ENCODE measurements at regions not wholly inside any gene's neighbourhood (a gene's known extent, or its start where the extent isn't known, plus 50 kb on each side); places are given as distances from the start of the nearest gene placed in this dataset.

DNA sequence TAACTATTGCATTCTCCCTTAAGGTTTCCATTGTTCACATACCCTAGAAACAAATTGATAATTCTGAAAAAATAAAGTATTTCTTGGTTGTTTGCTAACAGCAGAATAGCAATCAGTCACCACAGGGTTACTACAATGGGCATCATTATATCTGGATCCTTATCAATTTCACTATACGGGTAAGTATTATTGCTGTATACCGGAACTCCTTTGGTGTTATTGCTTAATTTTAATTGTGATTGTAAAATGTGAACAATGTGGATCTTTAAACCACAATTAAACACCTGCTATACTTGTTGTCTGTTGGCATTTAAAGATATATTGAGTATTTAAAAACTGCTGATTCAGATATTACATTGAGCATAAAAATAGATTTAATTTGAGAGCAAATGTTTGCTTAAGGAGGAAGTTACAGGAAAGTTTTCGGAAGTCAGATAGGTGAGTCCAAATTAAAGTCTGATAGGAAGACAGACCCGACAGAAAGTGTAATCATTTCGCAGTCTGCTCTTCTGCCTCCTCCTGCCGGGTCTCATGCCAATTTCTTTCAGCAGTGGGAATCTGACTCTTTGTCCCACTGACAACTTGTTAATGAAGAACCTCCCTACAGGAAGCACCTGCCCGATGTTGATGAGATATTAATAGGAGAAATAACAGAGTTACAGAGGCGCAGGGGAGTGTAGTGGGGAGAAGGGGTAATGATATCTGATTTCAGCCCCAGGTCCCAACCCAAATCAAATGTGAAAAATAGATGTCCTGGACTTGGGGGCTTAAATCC, 169.7 kb upstream of the TBC1D5 start:
- Histone ChIP-seq H3K27me3 (replicated peaks in 2 of 5; ENCODE audit: control insufficient read depth in 4 of 5, insufficient read depth in 5 of 5, low read length in 4 of 5) (no peaks in the 10 kb centered on the region), H3K9me3 (ENCODE audit: control extremely low read depth in 1 of 5, control insufficient read depth in 4 of 5, insufficient read depth in 2 of 5, low read depth in 1 of 5, low read length in 4 of 5) (peaks cover 0 to 4% (median 0%) of the 10 kb centered on the region in 5 experiments), H3K36me3 (ENCODE audit: control insufficient read depth in 4 of 4, insufficient read depth in 4 of 4, low read length in 3 of 4) (no peaks in the 10 kb centered on the region), H3K4me1 (ENCODE audit: control extremely low read depth in 1 of 4, control insufficient read depth in 4 of 4, insufficient read depth in 4 of 4, low read length in 3 of 4) (peaks cover 23 to 58% (median 39%) of the 10 kb centered on the region in 4 experiments), H3K27ac (ENCODE audit: insufficient read depth in 1 of 2, low read depth in 1 of 2, low read length in 2 of 2, poor library complexity in 1 of 2, severe bottlenecking in 2 of 2) (peak overlapping the region in 1 of 2 experiments; percentile 2), H3K4me3 (ENCODE audit: control insufficient read depth in 1 of 7, extremely low read depth in 1 of 7, insufficient read depth in 4 of 7, low read depth in 2 of 7, low read length in 6 of 7) (peak overlapping the region in 5 of 7 experiments; percentile 2 to 54 (median 30))
- POLR2A ChIA-PET = interaction anchor here (0.6 kb wide), 1 partner anchor 62 kb away, joined by 6 read pairs; no protein-coding TSS in a partner anchor
- WGBS (ENCODE audit: insufficient coverage) = 0% methylated on average over 4 of the region's 8 CpGs
- peak; percentile 36 to 80 (median 65) for DNase-seq
- CTCF ChIA-PET = interaction anchor here (0.9 to 1.3 kb wide), 3 partner anchors 13 to 69 kb away, joined by 3 read pairs; no protein-coding TSS in a partner anchor

DNA sequence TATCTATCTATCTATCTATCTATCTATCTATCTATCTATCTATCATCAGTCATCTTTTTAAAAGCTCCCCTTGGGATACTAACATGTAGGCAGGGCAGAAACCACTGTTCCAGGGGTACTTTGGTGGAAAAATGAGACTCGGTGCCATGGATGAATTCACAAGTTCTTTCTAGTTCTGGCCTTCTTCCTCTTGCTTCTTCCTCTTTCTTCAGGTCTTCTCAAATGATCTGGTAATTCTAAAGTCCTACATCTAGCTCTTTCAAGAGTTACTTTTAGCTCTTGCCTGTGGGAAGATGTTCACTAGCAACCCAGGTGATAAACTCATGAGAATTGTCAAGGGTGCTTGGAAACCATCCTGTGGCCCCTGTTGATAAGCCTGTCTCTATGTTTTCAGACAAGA, 168.5 kb upstream of the TBC1D5 start:
- POLR2A ChIA-PET = no interaction called here

DNA sequence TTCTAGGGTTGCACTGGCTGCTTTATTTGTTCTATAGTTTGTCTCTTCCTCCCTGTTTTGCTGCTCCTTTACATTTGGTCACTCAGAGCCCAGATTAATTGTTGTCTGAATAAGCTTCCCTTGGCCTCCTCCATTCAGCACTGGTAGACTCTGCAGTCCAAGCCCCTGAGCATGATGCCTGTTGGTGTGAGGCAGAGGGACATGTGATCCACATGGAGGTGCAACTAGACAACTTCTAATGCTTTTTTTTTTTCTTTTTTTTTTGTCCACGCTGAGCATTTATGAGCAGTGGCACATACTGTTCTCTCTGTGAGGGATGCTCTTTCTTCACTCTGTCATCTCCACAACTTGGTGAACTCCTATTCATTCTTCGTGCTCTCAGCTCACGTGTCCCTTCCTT, 167.3 kb upstream of the TBC1D5 start:
- no peaks in the 10 kb centered on the region for H3K36me3 ChIP-seq (ENCODE audit: control insufficient read depth in 4 of 4, insufficient read depth in 4 of 4, low read length in 3 of 4)
- no peak for DNase-seq
- POLR2A ChIA-PET = interaction anchor here (0.6 kb wide), 1 partner anchor 13 kb away, joined by 4 read pairs; no protein-coding TSS in a partner anchor
- 100% methylated on average over 2 of the region's 3 CpGs for WGBS (ENCODE audit: insufficient coverage)
- H3K4me3 ChIP-seq (ENCODE audit: control insufficient read depth in 1 of 7, extremely low read depth in 1 of 7, insufficient read depth in 4 of 7, low read depth in 2 of 7, low read length in 6 of 7) = no peak overlapping the region
- peaks cover 0 to 4% (median 0%) of the 10 kb centered on the region in 5 experiments for H3K9me3 ChIP-seq (ENCODE audit: control extremely low read depth in 1 of 5, control insufficient read depth in 4 of 5, insufficient read depth in 2 of 5, low read depth in 1 of 5, low read length in 4 of 5)
- H3K27ac ChIP-seq (ENCODE audit: insufficient read depth in 1 of 2, low read depth in 1 of 2, low read length in 2 of 2, poor library complexity in 1 of 2, severe bottlenecking in 2 of 2) = no peak overlapping the region
- peaks cover 36 to 75% (median 53%) of the 10 kb centered on the region in 4 experiments for H3K4me1 ChIP-seq (ENCODE audit: control extremely low read depth in 1 of 4, control insufficient read depth in 4 of 4, insufficient read depth in 4 of 4, low read length in 3 of 4)
- no peaks in the 10 kb centered on the region for H3K27me3 ChIP-seq (replicated peaks in 2 of 5; ENCODE audit: control insufficient read depth in 4 of 5, insufficient read depth in 5 of 5, low read length in 4 of 5)
- CTCF ChIA-PET = interaction anchor here (0.7 to 0.8 kb wide), 2 partner anchors 69 to 674 kb away, joined by 4 read pairs; no protein-coding TSS in a partner anchor

More for the DNA sequence above, 168.5 kb upstream of the TBC1D5 start:
- no peak overlapping the region for H3K4me3 ChIP-seq (ENCODE audit: control insufficient read depth in 1 of 7, extremely low read depth in 1 of 7, insufficient read depth in 4 of 7, low read depth in 2 of 7, low read length in 6 of 7)
- DNase-seq = peak in 1 of 3 donors; percentile 47
- H3K27me3 ChIP-seq (replicated peaks in 2 of 5; ENCODE audit: control insufficient read depth in 4 of 5, insufficient read depth in 5 of 5, low read length in 4 of 5) = no peaks in the 10 kb centered on the region
- peaks cover 31 to 65% (median 46%) of the 10 kb centered on the region in 4 experiments for H3K4me1 ChIP-seq (ENCODE audit: control extremely low read depth in 1 of 4, control insufficient read depth in 4 of 4, insufficient read depth in 4 of 4, low read length in 3 of 4)
- no CpG with 5 or more reads among the region's 1 CpG for WGBS (ENCODE audit: insufficient coverage)
- no peak overlapping the region for H3K27ac ChIP-seq (ENCODE audit: insufficient read depth in 1 of 2, low read depth in 1 of 2, low read length in 2 of 2, poor library complexity in 1 of 2, severe bottlenecking in 2 of 2)
- CTCF ChIA-PET = interaction anchor here (0.6 to 1.3 kb wide), 4 partner anchors 64 to 439 kb away, joined by 3 to 4 read pairs (median 3); no protein-coding TSS in a partner anchor
- no peaks in the 10 kb centered on the region for H3K36me3 ChIP-seq (ENCODE audit: control insufficient read depth in 4 of 4, insufficient read depth in 4 of 4, low read length in 3 of 4)
- H3K9me3 ChIP-seq (ENCODE audit: control extremely low read depth in 1 of 5, control insufficient read depth in 4 of 5, insufficient read depth in 2 of 5, low read depth in 1 of 5, low read length in 4 of 5) = peaks cover 0 to 4% (median 0%) of the 10 kb centered on the region in 5 experiments

DNA sequence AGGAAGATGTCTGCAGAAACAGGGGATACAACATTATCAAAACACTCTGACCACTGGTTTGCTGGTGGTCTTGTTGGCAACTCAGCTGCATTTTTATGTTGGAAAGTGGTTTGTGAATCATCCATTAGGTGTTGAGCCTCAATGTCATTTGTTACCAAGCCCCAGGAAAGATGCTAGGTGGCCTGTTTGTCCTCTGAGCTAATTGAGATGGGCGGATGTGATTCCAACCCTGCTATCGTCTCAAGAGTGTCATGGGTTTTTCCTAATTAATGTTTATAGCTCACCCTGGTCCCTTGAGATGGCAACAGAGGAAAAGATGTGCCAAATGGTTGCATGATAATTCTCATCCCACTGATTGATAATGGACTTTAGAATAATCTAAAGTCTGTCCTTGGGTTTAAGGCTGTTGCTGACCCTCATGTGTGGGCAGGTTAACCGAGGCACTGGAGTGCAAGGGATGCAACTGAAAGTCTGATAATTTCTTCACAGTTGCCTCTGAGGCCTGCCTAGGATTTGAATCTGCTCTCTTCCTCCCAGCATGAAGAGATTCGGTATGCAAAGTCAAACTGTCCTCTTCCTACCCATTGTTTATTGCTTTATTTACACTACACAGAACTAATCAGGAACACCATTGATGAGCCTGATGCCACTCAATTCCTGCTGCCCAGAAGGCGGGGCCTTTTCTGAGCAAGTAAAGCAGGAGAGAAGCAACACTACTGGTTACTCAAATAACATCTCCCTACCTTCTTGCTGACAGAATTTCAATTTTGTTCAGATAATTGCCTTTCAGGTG, 166.2 kb upstream of the TBC1D5 start:
- peaks cover 36 to 76% (median 58%) of the 10 kb centered on the region in 4 experiments for H3K4me1 ChIP-seq (ENCODE audit: control extremely low read depth in 1 of 4, control insufficient read depth in 4 of 4, insufficient read depth in 4 of 4, low read length in 3 of 4)
- no peaks in the 10 kb centered on the region for H3K36me3 ChIP-seq (ENCODE audit: control insufficient read depth in 4 of 4, insufficient read depth in 4 of 4, low read length in 3 of 4)
- POLR2A ChIA-PET = interaction anchor here (0.6 kb wide), 1 partner anchor 14 kb away, joined by 4 read pairs; no protein-coding TSS in a partner anchor
- no peak for DNase-seq
- no peaks in the 10 kb centered on the region for H3K27me3 ChIP-seq (replicated peaks in 2 of 5; ENCODE audit: control insufficient read depth in 4 of 5, insufficient read depth in 5 of 5, low read length in 4 of 5)
- WGBS (ENCODE audit: insufficient coverage) = 75% methylated on average over 4 of the region's 5 CpGs
- CTCF ChIA-PET = interaction anchor here (0.8 to 1.1 kb wide), 2 partner anchors 40 to 70 kb away, joined by 3 to 4 read pairs; no protein-coding TSS in a partner anchor
- H3K9me3 ChIP-seq (ENCODE audit: control extremely low read depth in 1 of 5, control insufficient read depth in 4 of 5, insufficient read depth in 2 of 5, low read depth in 1 of 5, low read length in 4 of 5) = peaks cover 0 to 4% (median 0%) of the 10 kb centered on the region in 5 experiments
- no peak overlapping the region for H3K27ac ChIP-seq (ENCODE audit: insufficient read depth in 1 of 2, low read depth in 1 of 2, low read length in 2 of 2, poor library complexity in 1 of 2, severe bottlenecking in 2 of 2)
- no peak overlapping the region for H3K4me3 ChIP-seq (ENCODE audit: control insufficient read depth in 1 of 7, extremely low read depth in 1 of 7, insufficient read depth in 4 of 7, low read depth in 2 of 7, low read length in 6 of 7)

DNA sequence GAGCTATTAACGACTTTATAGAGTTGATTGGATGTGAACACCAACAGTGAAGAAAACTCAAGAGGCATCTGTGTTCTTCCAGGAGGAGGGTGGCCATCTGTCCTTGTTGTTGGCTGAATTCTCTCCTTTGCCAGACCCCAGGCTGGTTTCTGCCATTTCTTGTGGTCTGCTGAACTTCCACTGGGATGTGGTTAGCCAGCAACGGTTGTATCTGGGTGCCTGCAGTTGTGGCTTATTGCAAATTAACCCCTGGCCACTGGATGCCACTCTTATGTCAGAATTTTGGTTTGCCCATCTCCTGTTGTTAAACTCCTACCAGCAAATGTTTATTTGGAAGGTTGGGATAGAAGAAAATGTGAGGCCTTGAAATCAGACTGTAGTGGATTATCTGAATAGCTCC, 163.6 kb upstream of the TBC1D5 start:
- DNase-seq = peak; percentile 83 to 95 (median 93)
- H3K4me1 ChIP-seq (ENCODE audit: control extremely low read depth in 1 of 4, control insufficient read depth in 4 of 4, insufficient read depth in 4 of 4, low read length in 3 of 4) = peaks cover 20 to 66% (median 46%) of the 10 kb centered on the region in 4 experiments
- 0% methylated on average over 2 of the region's 2 CpGs for WGBS (ENCODE audit: insufficient coverage)
- ChIA-PET POLR2A (interaction anchor here (1.4 kb wide), 1 partner anchor 221 kb away, joined by 4 read pairs; no protein-coding TSS in a partner anchor), CTCF (interaction anchor here (0.7 to 2.4 kb wide), 23 partner anchors 9 to 491 kb away, joined by 3 to 26 read pairs (median 3); no protein-coding TSS in a partner anchor)
- H3K9me3 ChIP-seq (ENCODE audit: control extremely low read depth in 1 of 5, control insufficient read depth in 4 of 5, insufficient read depth in 2 of 5, low read depth in 1 of 5, low read length in 4 of 5) = peaks cover 0 to 4% (median 0%) of the 10 kb centered on the region in 5 experiments
- no peaks in the 10 kb centered on the region for H3K27me3 ChIP-seq (replicated peaks in 2 of 5; ENCODE audit: control insufficient read depth in 4 of 5, insufficient read depth in 5 of 5, low read length in 4 of 5)
- H3K4me3 ChIP-seq (ENCODE audit: control insufficient read depth in 1 of 7, extremely low read depth in 1 of 7, insufficient read depth in 4 of 7, low read depth in 2 of 7, low read length in 6 of 7) = no peak overlapping the region
- H3K27ac ChIP-seq (ENCODE audit: insufficient read depth in 1 of 2, low read depth in 1 of 2, low read length in 2 of 2, poor library complexity in 1 of 2, severe bottlenecking in 2 of 2) = peak overlapping the region in 1 of 2 experiments; percentile 19
- no peaks in the 10 kb centered on the region for H3K36me3 ChIP-seq (ENCODE audit: control insufficient read depth in 4 of 4, insufficient read depth in 4 of 4, low read length in 3 of 4)

DNA sequence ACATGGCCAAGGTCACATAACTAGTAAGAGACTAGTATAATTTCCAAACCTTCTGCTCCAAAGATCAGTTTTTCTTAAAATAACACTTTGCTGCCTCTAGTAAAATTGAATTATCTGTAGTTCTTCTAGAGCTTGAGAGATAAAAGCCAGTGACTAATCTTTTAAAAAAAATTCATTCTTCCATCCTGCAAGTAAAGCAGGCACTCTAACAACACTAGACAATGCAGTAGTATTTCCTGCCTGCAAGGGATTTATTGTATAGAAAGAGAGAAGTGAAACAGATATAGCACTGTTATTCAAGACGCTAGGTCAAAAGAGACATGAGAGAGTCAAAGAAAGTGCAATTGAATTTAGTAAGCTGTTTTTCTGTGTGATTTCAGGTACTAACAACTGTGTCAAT, 159.5 kb upstream of the TBC1D5 start:
- H3K4me1 ChIP-seq (ENCODE audit: control extremely low read depth in 1 of 4, control insufficient read depth in 4 of 4, insufficient read depth in 4 of 4, low read length in 3 of 4) = peaks cover 13 to 39% (median 28%) of the 10 kb centered on the region in 4 experiments
- DNase-seq = peak in 2 of 3 donors; percentile 44 to 67
- ChIA-PET POLR2A (no interaction called here), CTCF (interaction anchor here (0.8 to 1.2 kb wide), 2 partner anchors 13 to 1086 kb away, joined by 3 read pairs; no protein-coding TSS in a partner anchor)
- no peaks in the 10 kb centered on the region for H3K27me3 ChIP-seq (replicated peaks in 2 of 5; ENCODE audit: control insufficient read depth in 4 of 5, insufficient read depth in 5 of 5, low read length in 4 of 5)
- no peak overlapping the region for H3K4me3 ChIP-seq (ENCODE audit: control insufficient read depth in 1 of 7, extremely low read depth in 1 of 7, insufficient read depth in 4 of 7, low read depth in 2 of 7, low read length in 6 of 7)
- no peak overlapping the region for H3K27ac ChIP-seq (ENCODE audit: insufficient read depth in 1 of 2, low read depth in 1 of 2, low read length in 2 of 2, poor library complexity in 1 of 2, severe bottlenecking in 2 of 2)
- 20% methylated on average over 1 of the region's 1 CpG for WGBS (ENCODE audit: insufficient coverage)
- peaks cover 0 to 9% (median 1%) of the 10 kb centered on the region in 5 experiments for H3K9me3 ChIP-seq (ENCODE audit: control extremely low read depth in 1 of 5, control insufficient read depth in 4 of 5, insufficient read depth in 2 of 5, low read depth in 1 of 5, low read length in 4 of 5)
- no peaks in the 10 kb centered on the region for H3K36me3 ChIP-seq (ENCODE audit: control insufficient read depth in 4 of 4, insufficient read depth in 4 of 4, low read length in 3 of 4)

Data from common myeloid progenitor, CD34-positive (primary cell).